HFFc6 (cell line): ENCODE measurements at regions not wholly inside any gene's neighbourhood (a gene's known extent, or its start where the extent isn't known, plus 50 kb on each side); places are given as distances from the start of the nearest gene placed in this dataset.

Source experiments
- DNase-seq: peaks from one replicate; pipeline ENCODE4 v3.0.0-alpha.2; 2018
- H3K27ac Mint-ChIP-seq: 2 replicates; pipeline ENCODE4 v1.8.0; 2020; ENCODE audit warnings: mild to moderate bottlenecking, mixed read lengths
- H3K27me3 Mint-ChIP-seq: 2 replicates; pipeline ENCODE4 v1.8.0; 2021; ENCODE audit warnings: mild to moderate bottlenecking, moderate library complexity, mixed read lengths; ENCODE audit not compliant: insufficient read depth
- H3K36me3 Mint-ChIP-seq: 2 replicates; pipeline ENCODE4 v1.8.0; 2021; ENCODE audit warnings: low read depth, mixed read lengths
- H3K4me1 Mint-ChIP-seq: 2 replicates; pipeline ENCODE4 v1.8.0; 2020; ENCODE audit warnings: low read depth, mixed read lengths
- H3K4me3 Mint-ChIP-seq: 2 replicates; pipeline ENCODE4 v1.8.0; 2020; ENCODE audit warnings: mild to moderate bottlenecking, moderate library complexity, mixed read lengths
- H3K9me3 Mint-ChIP-seq: 2 replicates; pipeline ENCODE4 v1.8.0; 2020; ENCODE audit warnings: mild to moderate bottlenecking, mixed read lengths
- CTCF ChIP-seq: fragments of 200-600 bp; sonication (generic); IDR thresholded peaks from 2 replicates; pipeline ENCODE4 v1.5.0; 2021; ENCODE audit warnings: antibody characterized with exemption, mild to moderate bottlenecking

- Mint-ChIP-seq H3K4me3 (no peak overlapping the region), H3K27me3 (no peaks in the 10 kb centered on the region; the same call in 1 of the 2 replicates), H3K36me3 (no peaks in the 10 kb centered on the region), H3K4me1 (no peaks in the 10 kb centered on the region), H3K27ac (no peak overlapping the region), H3K9me3 (peaks cover 11% of the 10 kb centered on the region)
- no peak for DNase-seq
- TF ChIP-seq CTCF = no peak
Measured at GRCh38 chr10:10612151-10612550, 405.5 kb upstream of the CELF2 start.

GRCh38 chr10:10613656-10614244 lies 403.9 kb upstream of the CELF2 start:
- Mint-ChIP-seq H3K27me3 (no peaks in the 10 kb centered on the region; the same call in none of the 2 replicates), H3K4me3 (no peak overlapping the region), H3K9me3 (peaks cover 21% of the 10 kb centered on the region), H3K27ac (no peak overlapping the region), H3K4me1 (no peaks in the 10 kb centered on the region), H3K36me3 (no peaks in the 10 kb centered on the region)
- no peak for TF ChIP-seq CTCF
- DNase-seq = no peak

GRCh38 chr10:10617686-10618085 lies 400.0 kb upstream of the CELF2 start:
- peaks cover 41% of the 10 kb centered on the region; the same call in 1 of the 2 replicates for H3K9me3 Mint-ChIP-seq
- H3K36me3 Mint-ChIP-seq = no peaks in the 10 kb centered on the region
- H3K27me3 Mint-ChIP-seq = no peaks in the 10 kb centered on the region; the same call in none of the 2 replicates
- H3K4me3 Mint-ChIP-seq = no peak overlapping the region
- H3K27ac Mint-ChIP-seq = no peak overlapping the region
- no peaks in the 10 kb centered on the region for H3K4me1 Mint-ChIP-seq
- DNase-seq = no peak
- TF ChIP-seq CTCF = no peak

GRCh38 chr10:10618139-10618538 lies 399.5 kb upstream of the CELF2 start:
- no peaks in the 10 kb centered on the region for H3K4me1 Mint-ChIP-seq
- H3K9me3 Mint-ChIP-seq = peaks cover 41% of the 10 kb centered on the region; the same call in 1 of the 2 replicates
- no peak overlapping the region for H3K27ac Mint-ChIP-seq
- H3K4me3 Mint-ChIP-seq = no peak overlapping the region
- no peaks in the 10 kb centered on the region for H3K36me3 Mint-ChIP-seq
- no peaks in the 10 kb centered on the region; the same call in none of the 2 replicates for H3K27me3 Mint-ChIP-seq
- no peak for TF ChIP-seq CTCF
- no peak for DNase-seq

GRCh38 chr10:10623958-10624566 lies 393.6 kb upstream of the CELF2 start:
- H3K36me3 Mint-ChIP-seq = no peaks in the 10 kb centered on the region
- TF ChIP-seq CTCF = no peak
- H3K9me3 Mint-ChIP-seq = peaks cover 23% of the 10 kb centered on the region; the same call in 1 of the 2 replicates
- H3K4me3 Mint-ChIP-seq = no peak overlapping the region
- H3K4me1 Mint-ChIP-seq = no peaks in the 10 kb centered on the region
- DNase-seq = no peak
- peaks cover 3% of the 10 kb centered on the region; the same call in 1 of the 2 replicates for H3K27me3 Mint-ChIP-seq
- H3K27ac Mint-ChIP-seq = no peak overlapping the region
